Muscle layer of colon (tissue), 2 donors: ENCODE measurements at regions not wholly inside any gene's neighbourhood (a gene's known extent, or its start where the extent isn't known, plus 50 kb on each side); places are given as distances from the start of the nearest gene placed in this dataset.

ENCODE experiments used
- H3K27ac ChIP-seq: one replicate; pipeline ENCODE4 v1.7.0; 2013; ENCODE audit warnings: low read depth, mild to moderate bottlenecking, low read length, moderate library complexity
- H3K27me3 ChIP-seq, 2 donors: one replicate each; pipeline ENCODE4 v1.7.0; 2013; ENCODE audit warnings: low read length in 2 of 2, mild to moderate bottlenecking in 2 of 2; ENCODE audit not compliant: insufficient read depth in 2 of 2, control insufficient read depth in 1 of 2
- H3K36me3 ChIP-seq: one replicate; pipeline ENCODE4 v1.7.0; 2013; ENCODE audit warnings: mild to moderate bottlenecking, low read length; ENCODE audit not compliant: insufficient read depth
- H3K4me1 ChIP-seq: one replicate; pipeline ENCODE4 v1.7.0; 2013; ENCODE audit warnings: mild to moderate bottlenecking, low read length; ENCODE audit not compliant: insufficient read depth
- H3K4me3 ChIP-seq, 2 donors: one replicate each; pipeline ENCODE4 v1.7.0; 2013; ENCODE audit warnings: low read length in 2 of 2, low read depth in 1 of 2, mild to moderate bottlenecking in 1 of 2, moderate library complexity in 1 of 2
- H3K9ac ChIP-seq: one replicate; pipeline ENCODE4 v1.7.0; 2013; ENCODE audit warnings: low read length
- H3K9me3 ChIP-seq: one replicate; pipeline ENCODE4 v1.7.0; 2013; ENCODE audit warnings: mild to moderate bottlenecking, low read length
- donor health status: abdominal sarcoma.
- donor health status: Adenocarcinoma of cecum.

GRCh38 chr2:120822933-120823332 lies 87.3 kb downstream of the GLI2 start:
- H3K27ac ChIP-seq = no peak overlapping the region
- no peaks in the 10 kb centered on the region for H3K27me3 ChIP-seq
- no peaks in the 10 kb centered on the region for H3K36me3 ChIP-seq
- H3K9me3 ChIP-seq = no peaks in the 10 kb centered on the region
- H3K9ac ChIP-seq = no peak overlapping the region
- H3K4me1 ChIP-seq = peaks cover 70% of the 10 kb centered on the region
- no peak overlapping the region for H3K4me3 ChIP-seq

- no peak overlapping the region for H3K4me3 ChIP-seq
- H3K27me3 ChIP-seq = no peaks in the 10 kb centered on the region
- no peaks in the 10 kb centered on the region for H3K9me3 ChIP-seq
- no peaks in the 10 kb centered on the region for H3K36me3 ChIP-seq
- peaks cover 66% of the 10 kb centered on the region for H3K4me1 ChIP-seq
- H3K27ac ChIP-seq = no peak overlapping the region
- no peak overlapping the region for H3K9ac ChIP-seq
Observed at GRCh38 chr2:120823551-120823950, 87.9 kb downstream of the GLI2 start.

GRCh38 chr2:120824246-120824645 lies 88.6 kb downstream of the GLI2 start:
- no peaks in the 10 kb centered on the region for H3K9me3 ChIP-seq
- no peaks in the 10 kb centered on the region for H3K36me3 ChIP-seq
- H3K27ac ChIP-seq = no peak overlapping the region
- H3K9ac ChIP-seq = no peak overlapping the region
- H3K27me3 ChIP-seq = no peaks in the 10 kb centered on the region
- H3K4me3 ChIP-seq = no peak overlapping the region
- H3K4me1 ChIP-seq = peaks cover 59% of the 10 kb centered on the region

GRCh38 chr2:120825370-120826259 lies 89.9 kb downstream of the GLI2 start:
- no peaks in the 10 kb centered on the region for H3K9me3 ChIP-seq
- H3K36me3 ChIP-seq = no peaks in the 10 kb centered on the region
- peaks cover 53% of the 10 kb centered on the region for H3K4me1 ChIP-seq
- no peaks in the 10 kb centered on the region for H3K27me3 ChIP-seq
- H3K4me3 ChIP-seq = peak overlapping the region in 1 of 2 donors; percentile 33
- peak overlapping the region; percentile 70 for H3K27ac ChIP-seq
- H3K9ac ChIP-seq = no peak overlapping the region

- peaks cover 53% of the 10 kb centered on the region for H3K4me1 ChIP-seq
- no peaks in the 10 kb centered on the region for H3K36me3 ChIP-seq
- no peaks in the 10 kb centered on the region for H3K9me3 ChIP-seq
- peak overlapping the region; percentile 70 for H3K27ac ChIP-seq
- H3K4me3 ChIP-seq = peak overlapping the region in 1 of 2 donors; percentile 33
- H3K27me3 ChIP-seq = no peaks in the 10 kb centered on the region
- H3K9ac ChIP-seq = no peak overlapping the region
Observed at GRCh38 chr2:120826260-120826648, 90.6 kb downstream of the GLI2 start.

- Histone ChIP-seq H3K27ac (peak overlapping the region; percentile 70), H3K4me1 (peaks cover 53% of the 10 kb centered on the region), H3K4me3 (peak overlapping the region in 1 of 2 donors; percentile 33), H3K27me3 (no peaks in the 10 kb centered on the region), H3K9me3 (no peaks in the 10 kb centered on the region), H3K36me3 (no peaks in the 10 kb centered on the region), H3K9ac (no peak overlapping the region)
Observed at GRCh38 chr2:120826716-120827410, 91.2 kb downstream of the GLI2 start.

GRCh38 chr2:120828066-120828465 lies 92.4 kb downstream of the GLI2 start:
- Histone ChIP-seq H3K4me1 (peaks cover 50% of the 10 kb centered on the region), H3K27ac (no peak overlapping the region), H3K9ac (no peak overlapping the region)

GRCh38 chr2:120828829-120829632 lies 93.4 kb downstream of the GLI2 start:
- Histone ChIP-seq H3K36me3 (no peaks in the 10 kb centered on the region), H3K9me3 (no peaks in the 10 kb centered on the region), H3K4me3 (no peak overlapping the region), H3K27me3 (no peaks in the 10 kb centered on the region), H3K27ac (no peak overlapping the region), H3K4me1 (peaks cover 50% of the 10 kb centered on the region), H3K9ac (no peak overlapping the region)

More at GRCh38 chr2:120828066-120828465, 92.4 kb downstream of the GLI2 start:
- Histone ChIP-seq H3K27me3 (no peaks in the 10 kb centered on the region), H3K36me3 (no peaks in the 10 kb centered on the region), H3K4me3 (no peak overlapping the region), H3K9me3 (no peaks in the 10 kb centered on the region)

- Histone ChIP-seq H3K36me3 (no peaks in the 10 kb centered on the region), H3K27ac (no peak overlapping the region), H3K9ac (no peak overlapping the region), H3K4me3 (no peak overlapping the region), H3K4me1 (peaks cover 50% of the 10 kb centered on the region), H3K9me3 (no peaks in the 10 kb centered on the region), H3K27me3 (no peaks in the 10 kb centered on the region)
Observed at GRCh38 chr2:120829633-120830025, 94.0 kb downstream of the GLI2 start.

- Histone ChIP-seq H3K27me3 (no peaks in the 10 kb centered on the region), H3K36me3 (no peaks in the 10 kb centered on the region), H3K4me3 (no peak overlapping the region), H3K9me3 (no peaks in the 10 kb centered on the region), H3K4me1 (peaks cover 47% of the 10 kb centered on the region), H3K27ac (no peak overlapping the region), H3K9ac (no peak overlapping the region)
Observed at GRCh38 chr2:120830096-120830830, 94.6 kb downstream of the GLI2 start.
